ENCODE measurements at regions not wholly inside any gene's neighbourhood (a gene's known extent, or its start where the extent isn't known, plus 50 kb on each side); places are given as distances from the start of the nearest gene placed in this dataset.

DNA sequence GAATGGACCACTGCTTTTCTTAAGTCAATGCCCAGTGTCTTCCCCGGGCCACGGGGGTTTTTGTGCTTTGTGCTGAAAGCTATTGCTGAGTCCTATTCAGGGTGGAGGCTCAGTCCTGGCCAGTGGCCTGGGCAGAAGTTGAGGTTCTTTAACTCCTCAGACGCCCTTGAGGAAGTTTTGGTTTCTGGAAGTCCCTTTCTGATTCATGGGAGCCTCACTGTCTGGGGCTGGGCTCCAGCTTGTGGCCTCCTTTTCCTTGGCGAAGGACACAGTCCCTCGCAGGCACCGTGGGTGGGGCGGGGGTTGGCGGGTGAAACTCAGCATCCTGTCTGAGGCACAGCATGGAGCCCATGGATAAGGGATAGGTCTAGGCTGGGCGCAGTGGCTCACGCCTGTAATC, 465.2 kb upstream of the HS6ST1 start:
- H3K36me3 ChIP-seq (ENCODE audit: control insufficient read depth in 2 of 2, extremely low read depth in 1 of 2, insufficient read depth in 2 of 2, low read length in 2 of 2) = no peaks in the 10 kb centered on the region
- POLR2A ChIA-PET = no interaction called here
- no peak for DNase-seq (ENCODE audit: low read depth, low spot score)
- no peak for FAIRE-seq
- H3K4me3 ChIP-seq (replicated peaks in 1 of 3; ENCODE audit: insufficient read depth in 1 of 3, low read depth in 1 of 3, low read length in 3 of 3) = no peak overlapping the region
- H3K27me3 ChIP-seq (ENCODE audit: control insufficient read depth in 2 of 2, insufficient read depth in 2 of 2, low read length in 2 of 2) = no peaks in the 10 kb centered on the region
- H4K20me1 ChIP-seq (replicated peaks; ENCODE audit: control insufficient read depth, extremely low read depth, insufficient read depth, low read length) = no peaks in the 10 kb centered on the region
- no peaks in the 10 kb centered on the region for H3K79me2 ChIP-seq (ENCODE audit: control insufficient read depth, insufficient read depth, low read length)
- BruUV-seq (replicated peaks) = no TSS peak
- no peak overlapping the region for H3K9ac ChIP-seq (replicated peaks; ENCODE audit: extremely low read depth, insufficient read depth, low read length)
- H3K4me1 ChIP-seq (ENCODE audit: control insufficient read depth, extremely low read depth, insufficient read depth, low read length) = no peaks in the 10 kb centered on the region
- H3K9me3 ChIP-seq (replicated peaks; ENCODE audit: control insufficient read depth, insufficient read depth, low read length) = peaks cover 2% of the 10 kb centered on the region
- dilution Hi-C loops (cut with MboI; ENCODE audit: extremely low pct_ligation_motif_present, low sequenced_read_pairs) = no loop called here
- TF ChIP-seq JUN (IDR thresholded peaks at IDR 0.05; ENCODE audit: borderline replicate concordance, insufficient read depth, insufficient read length, low read depth) (no peak), GATA2 (IDR thresholded peaks at IDR 0.05; ENCODE audit: insufficient read depth, insufficient read length, low read depth, low read length) (no peak), EZH2 (IDR thresholded peaks at IDR 0.05; ENCODE audit: borderline replicate concordance, low read depth, low read length, severe bottlenecking) (no peak), POLR2A (IDR thresholded peaks at IDR 0.05; ENCODE audit: low read depth, low read length) (no peak), POLR2AphosphoS5 (IDR thresholded peaks at IDR 0.05; ENCODE audit: insufficient read depth, low read depth, low read length) (no peak)
- TF ChIP-seq, protein P1, sequence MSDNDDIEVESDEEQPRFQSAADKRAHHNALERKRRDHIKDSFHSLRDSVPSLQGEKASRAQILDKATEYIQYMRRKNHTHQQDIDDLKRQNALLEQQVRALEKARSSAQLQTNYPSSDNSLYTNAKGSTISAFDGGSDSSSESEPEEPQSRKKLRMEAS (IDR thresholded peaks at IDR 0.05; ENCODE audit: insufficient read depth, insufficient read length) = no peak
- intact Hi-C loops (cut with micrococcal nuclease) = no loop called here
- no peak overlapping the region for H3K4me2 ChIP-seq (ENCODE audit: insufficient read depth, low read length)
- no peak overlapping the region for H3K27ac ChIP-seq (ENCODE audit: insufficient read depth, low read depth, low read length)
- H2AFZ ChIP-seq (ENCODE audit: low read depth, low read length) = no peak overlapping the region
- H3K9me1 ChIP-seq (replicated peaks; ENCODE audit: control insufficient read depth, extremely low read depth, insufficient read depth, low read length) = no peaks in the 10 kb centered on the region
- CTCF ChIA-PET = no interaction called here

DNA sequence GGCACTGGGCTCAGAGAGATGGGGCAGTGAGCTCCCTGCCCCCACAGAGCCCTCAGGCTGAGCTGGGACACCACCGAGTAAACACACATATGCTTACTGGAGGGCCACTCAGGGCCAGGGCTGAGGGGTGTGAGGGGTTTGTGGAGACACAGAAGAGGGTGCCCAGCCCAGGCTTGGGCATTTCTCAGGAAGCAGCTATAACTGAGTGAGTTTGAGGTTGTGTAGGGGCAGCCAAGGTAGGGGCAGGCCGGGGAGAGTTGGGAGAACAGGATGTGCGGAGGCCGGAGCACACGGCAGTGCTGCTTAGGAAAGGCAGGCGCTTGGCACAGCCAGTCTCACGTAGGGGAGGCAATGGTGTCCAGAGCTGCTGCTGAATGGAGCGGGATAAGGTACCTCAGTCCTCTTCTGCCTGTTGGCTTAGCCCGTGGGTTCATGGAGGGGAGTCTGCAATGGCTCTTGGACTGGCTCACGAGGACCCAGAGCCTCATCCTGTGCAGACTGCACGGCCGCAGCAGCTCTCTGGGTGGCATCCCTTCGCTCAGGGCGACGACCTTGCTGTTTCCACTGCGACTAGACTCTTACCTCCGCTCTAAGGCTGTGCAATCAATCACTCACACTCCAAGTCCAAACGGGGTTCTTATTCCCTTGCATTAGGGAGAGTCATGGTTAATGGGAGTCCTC, 466.1 kb upstream of the HS6ST1 start:
- no peak overlapping the region for H3K4me3 ChIP-seq (replicated peaks in 1 of 3; ENCODE audit: insufficient read depth in 1 of 3, low read depth in 1 of 3, low read length in 3 of 3)
- H3K9me1 ChIP-seq (replicated peaks; ENCODE audit: control insufficient read depth, extremely low read depth, insufficient read depth, low read length) = no peaks in the 10 kb centered on the region
- H3K9ac ChIP-seq (replicated peaks; ENCODE audit: extremely low read depth, insufficient read depth, low read length) = no peak overlapping the region
- dilution Hi-C loops (cut with MboI; ENCODE audit: extremely low pct_ligation_motif_present, low sequenced_read_pairs) = no loop called here
- H3K9me3 ChIP-seq (replicated peaks; ENCODE audit: control insufficient read depth, insufficient read depth, low read length) = peaks cover 2% of the 10 kb centered on the region
- CTCF ChIA-PET = no interaction called here
- H3K4me2 ChIP-seq (ENCODE audit: insufficient read depth, low read length) = no peak overlapping the region
- H3K36me3 ChIP-seq (ENCODE audit: control insufficient read depth in 2 of 2, extremely low read depth in 1 of 2, insufficient read depth in 2 of 2, low read length in 2 of 2) = no peaks in the 10 kb centered on the region
- no peak overlapping the region for H2AFZ ChIP-seq (ENCODE audit: low read depth, low read length)
- intact Hi-C loops (cut with micrococcal nuclease) = no loop called here
- no peaks in the 10 kb centered on the region for H3K79me2 ChIP-seq (ENCODE audit: control insufficient read depth, insufficient read depth, low read length)
- H3K27me3 ChIP-seq (ENCODE audit: control insufficient read depth in 2 of 2, insufficient read depth in 2 of 2, low read length in 2 of 2) = no peaks in the 10 kb centered on the region
- BruUV-seq (replicated peaks) = no TSS peak
- no peak for DNase-seq (ENCODE audit: low read depth, low spot score)
- H3K4me1 ChIP-seq (ENCODE audit: control insufficient read depth, extremely low read depth, insufficient read depth, low read length) = no peaks in the 10 kb centered on the region
- H4K20me1 ChIP-seq (replicated peaks; ENCODE audit: control insufficient read depth, extremely low read depth, insufficient read depth, low read length) = no peaks in the 10 kb centered on the region
- TF ChIP-seq POLR2A (IDR thresholded peaks at IDR 0.05; ENCODE audit: low read depth, low read length) = no peak
- TF ChIP-seq, protein P2, sequence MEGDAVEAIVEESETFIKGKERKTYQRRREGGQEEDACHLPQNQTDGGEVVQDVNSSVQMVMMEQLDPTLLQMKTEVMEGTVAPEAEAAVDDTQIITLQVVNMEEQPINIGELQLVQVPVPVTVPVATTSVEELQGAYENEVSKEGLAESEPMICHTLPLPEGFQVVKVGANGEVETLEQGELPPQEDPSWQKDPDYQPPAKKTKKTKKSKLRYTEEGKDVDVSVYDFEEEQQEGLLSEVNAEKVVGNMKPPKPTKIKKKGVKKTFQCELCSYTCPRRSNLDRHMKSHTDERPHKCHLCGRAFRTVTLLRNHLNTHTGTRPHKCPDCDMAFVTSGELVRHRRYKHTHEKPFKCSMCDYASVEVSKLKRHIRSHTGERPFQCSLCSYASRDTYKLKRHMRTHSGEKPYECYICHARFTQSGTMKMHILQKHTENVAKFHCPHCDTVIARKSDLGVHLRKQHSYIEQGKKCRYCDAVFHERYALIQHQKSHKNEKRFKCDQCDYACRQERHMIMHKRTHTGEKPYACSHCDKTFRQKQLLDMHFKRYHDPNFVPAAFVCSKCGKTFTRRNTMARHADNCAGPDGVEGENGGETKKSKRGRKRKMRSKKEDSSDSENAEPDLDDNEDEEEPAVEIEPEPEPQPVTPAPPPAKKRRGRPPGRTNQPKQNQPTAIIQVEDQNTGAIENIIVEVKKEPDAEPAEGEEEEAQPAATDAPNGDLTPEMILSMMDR (IDR thresholded peaks at IDR 0.05; ENCODE audit: extremely low read depth in 1 of 2, insufficient read depth in 1 of 2, low read depth in 1 of 2, low read length in 2 of 2) = no peak
- TF ChIP-seq MYC (IDR thresholded peaks at IDR 0.05; ENCODE audit: low read depth, low read length) = no peak
- TF ChIP-seq EZH2 (IDR thresholded peaks at IDR 0.05; ENCODE audit: borderline replicate concordance, low read depth, low read length, severe bottlenecking) = no peak
- TF ChIP-seq, protein P1 (IDR thresholded peaks at IDR 0.05; ENCODE audit: insufficient read depth, insufficient read length) = no peak
- no peak for TF ChIP-seq POLR2AphosphoS5 (IDR thresholded peaks at IDR 0.05; ENCODE audit: insufficient read depth, low read depth, low read length)
- no peak for TF ChIP-seq JUN (IDR thresholded peaks at IDR 0.05; ENCODE audit: borderline replicate concordance, insufficient read depth, insufficient read length, low read depth)
- TF ChIP-seq FOS (IDR thresholded peaks at IDR 0.05; ENCODE audit: borderline replicate concordance, insufficient read depth, low read length) = no peak
- no peak for TF ChIP-seq GATA2 (IDR thresholded peaks at IDR 0.05; ENCODE audit: insufficient read depth, insufficient read length, low read depth, low read length)
- FAIRE-seq = no peak
- POLR2A ChIA-PET = no interaction called here
- H3K27ac ChIP-seq (ENCODE audit: insufficient read depth, low read depth, low read length) = no peak overlapping the region
